HG02798 (cell line): ENCODE measurements at regions not wholly inside any gene's neighbourhood (a gene's known extent, or its start where the extent isn't known, plus 50 kb on each side); places are given as distances from the start of the nearest gene placed in this dataset.

Experiments
- ATAC-seq: cut with Tn5 transposase; IDR thresholded peaks from one replicate; pipeline ENCODE4 v1.9.1; 2021; ENCODE audit warnings: mild to moderate bottlenecking; ENCODE audit not compliant: unreplicated experiment, poor library complexity

- ATAC-seq = no peak
These were observed 547.4 kb downstream of the TLE1 start for GRCh38 chr9:81141961-81142360.

- ATAC-seq = no peak
These were observed 551.3 kb downstream of the TLE1 start for GRCh38 chr9:81137976-81138568.

- ATAC-seq = no peak
These were observed 556.6 kb downstream of the TLE1 start for GRCh38 chr9:81132796-81133195.

GRCh38 chr9:81132318-81132717 lies 557.0 kb downstream of the TLE1 start:
- ATAC-seq = no peak

GRCh38 chr9:81128701-81129100 lies 560.6 kb downstream of the TLE1 start:
- no peak for ATAC-seq

- no peak for ATAC-seq
These were observed 563.8 kb downstream of the TLE1 start for GRCh38 chr9:81125446-81126092.

- no peak for ATAC-seq
These were observed 565.8 kb downstream of the TLE1 start for GRCh38 chr9:81123526-81123925.

GRCh38 chr9:81122749-81123148 lies 566.6 kb downstream of the TLE1 start:
- no peak for ATAC-seq

GRCh38 chr9:81119591-81119990 lies 569.8 kb downstream of the TLE1 start:
- ATAC-seq = no peak

GRCh38 chr9:81118416-81118815 lies 570.9 kb downstream of the TLE1 start:
- no peak for ATAC-seq

GRCh38 chr9:81116340-81117137 lies 572.8 kb downstream of the TLE1 start:
- ATAC-seq = no peak

- no peak for ATAC-seq
These were observed 575.8 kb downstream of the TLE1 start for GRCh38 chr9:81113453-81114124.

GRCh38 chr9:81112627-81113452 lies 576.5 kb downstream of the TLE1 start:
- ATAC-seq = no peak

GRCh38 chr9:81108821-81109220 lies 580.5 kb downstream of the TLE1 start:
- ATAC-seq = no peak

- no peak for ATAC-seq
These were observed 581.0 kb downstream of the TLE1 start for GRCh38 chr9:81108391-81108790.

- ATAC-seq = no peak
These were observed 585.5 kb downstream of the TLE1 start for GRCh38 chr9:81103597-81104471.

GRCh38 chr9:81097131-81097847 lies 592.1 kb downstream of the TLE1 start:
- ATAC-seq = no peak

GRCh38 chr9:81096625-81097024 lies 592.7 kb downstream of the TLE1 start:
- no peak for ATAC-seq

- no peak for ATAC-seq
These were observed 597.3 kb downstream of the TLE1 start for GRCh38 chr9:81092057-81092456.
